HPDE6-E6E7 (cell line): ENCODE measurements at regions not wholly inside any gene's neighbourhood (a gene's known extent, or its start where the extent isn't known, plus 50 kb on each side); places are given as distances from the start of the nearest gene placed in this dataset.

Experiments
- DNase-seq: peaks from one replicate; pipeline ENCODE4 v3.0.0; 2011; ENCODE audit warnings: missing footprints; ENCODE audit errors: extremely low spot score

DNA sequence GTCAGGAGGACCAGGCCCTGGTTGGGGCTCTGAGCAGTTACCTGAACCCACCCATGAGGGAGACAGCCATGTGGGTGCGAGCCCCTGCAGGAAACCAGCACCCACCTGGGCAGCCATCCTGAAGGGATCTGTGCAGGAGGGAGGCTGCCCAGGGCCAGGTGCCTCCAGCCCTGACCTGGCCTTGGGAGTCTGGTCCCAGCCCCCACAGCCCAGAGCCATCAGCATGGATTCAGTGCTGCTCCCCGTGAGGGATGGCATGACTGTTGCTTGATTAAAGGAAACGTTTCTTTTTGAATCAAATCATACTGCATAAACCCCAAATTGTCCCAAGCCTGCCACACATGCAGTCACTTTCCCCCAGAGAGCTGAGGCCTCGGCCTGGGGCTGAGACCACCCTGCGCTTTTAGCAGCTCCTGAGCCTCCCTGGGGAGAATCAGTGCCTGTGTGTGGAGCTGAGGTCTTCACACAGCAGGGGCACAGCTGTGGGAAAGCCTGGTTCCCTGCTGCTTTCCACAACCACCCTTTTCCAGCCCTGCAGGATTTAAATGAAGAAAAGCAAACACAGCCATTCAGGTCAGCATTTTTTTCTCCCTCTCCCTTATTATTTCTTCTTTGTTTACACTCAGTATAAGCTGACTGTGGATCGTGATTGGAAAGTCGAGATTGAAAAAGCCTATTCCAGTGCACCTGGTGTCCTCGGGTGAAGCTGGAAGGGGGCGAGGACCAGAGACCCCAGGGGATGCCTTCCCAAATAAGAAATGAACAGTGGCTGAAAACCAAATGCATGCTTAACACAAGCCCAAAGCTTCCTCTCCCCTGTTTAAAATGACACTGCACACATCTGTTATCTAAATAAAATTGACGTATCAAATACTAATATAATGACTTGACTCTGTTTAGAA, 283.9 kb downstream of the SMOC2 start:
- no peak for DNase-seq

GRCh38 chr6:168724033-168724432, 283.0 kb downstream of the SMOC2 start:
- DNase-seq: no peak

DNA sequence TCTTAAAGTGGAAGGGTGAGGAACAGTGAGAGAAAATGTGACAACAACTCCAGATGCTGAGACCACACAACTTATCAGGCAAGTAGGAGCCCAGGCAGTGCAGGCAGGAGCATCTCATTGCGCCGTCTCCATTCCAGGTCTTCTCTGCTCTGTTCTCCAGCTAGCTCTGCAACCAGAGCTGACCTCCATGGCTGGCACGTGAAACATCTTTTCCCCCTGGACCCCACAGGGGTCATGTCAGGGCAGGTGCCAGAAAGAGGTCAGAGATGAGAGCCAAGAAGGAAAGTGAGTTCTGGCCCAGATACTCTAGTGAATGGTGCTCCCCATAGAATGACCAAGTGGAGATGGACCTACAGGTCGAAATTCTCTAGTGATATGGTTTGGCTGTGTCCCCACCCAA, 281.4 kb downstream of the SMOC2 start:
- DNase-seq: no peak

DNA sequence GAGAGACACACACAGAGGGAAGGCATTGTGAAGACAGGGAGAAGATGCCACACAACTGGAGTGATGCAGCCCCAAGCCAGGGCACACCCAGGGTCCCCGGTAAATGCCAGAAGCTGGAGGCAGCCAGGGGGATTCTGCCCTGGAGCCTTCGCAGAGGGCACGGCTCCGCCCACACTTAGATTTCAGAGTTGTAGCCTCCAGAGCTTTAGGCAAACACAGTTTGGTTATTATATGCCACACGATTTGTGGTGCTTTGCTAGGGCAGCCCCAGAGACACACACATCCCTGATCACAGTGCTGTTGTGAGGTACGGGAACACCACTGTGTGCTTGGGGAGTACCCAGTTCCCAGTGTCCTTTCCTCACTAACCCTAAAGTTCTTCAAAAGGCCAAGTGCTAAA, 280.6 kb downstream of the SMOC2 start:
- no peak for DNase-seq

- DNase-seq: no peak
These were observed 278.9 kb downstream of the SMOC2 start for GRCh38 chr6:168719901-168720300.

DNA sequence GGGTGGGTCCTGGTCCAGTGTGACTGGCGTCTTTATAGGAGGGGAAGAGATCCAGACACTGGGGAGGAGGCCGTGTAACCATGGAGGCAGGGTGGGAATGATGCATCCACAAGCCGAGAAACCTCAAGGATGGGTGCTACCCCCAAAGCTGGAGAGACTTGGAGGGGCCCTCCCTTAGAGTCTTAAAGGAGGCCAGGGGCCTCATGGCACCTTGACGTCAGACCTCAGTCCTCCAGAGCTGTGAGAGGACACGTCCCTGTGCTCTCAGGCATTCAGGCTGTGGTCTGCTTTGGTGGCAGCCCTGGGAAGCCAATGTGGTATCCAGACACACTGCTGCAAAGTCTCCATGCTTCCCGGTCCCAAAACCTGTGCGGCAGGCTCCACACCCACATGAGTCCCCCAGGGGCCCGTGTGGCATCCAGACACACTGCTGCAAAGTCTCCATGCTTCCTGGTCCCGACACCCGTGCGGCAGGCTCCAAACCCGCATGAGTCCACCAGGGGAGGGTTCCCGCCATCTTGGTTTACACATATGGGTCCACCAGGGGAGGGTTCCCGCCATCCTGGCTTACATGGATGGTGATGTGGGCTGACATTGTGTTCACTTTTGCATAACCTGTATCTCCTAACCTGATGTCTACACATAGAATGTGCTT, 278.0 kb downstream of the SMOC2 start:
- DNase-seq: no peak
